NCI-H82 treated with DMSO at 0.1 percent for 48 hours (cell line): ENCODE measurements at regions not wholly inside any gene's neighbourhood (a gene's known extent, or its start where the extent isn't known, plus 50 kb on each side); places are given as distances from the start of the nearest gene placed in this dataset.
"Not testable (repeated sequence)": the region's sequence is repeated elsewhere in the genome, so short reads cannot be mapped to it uniquely, and the experiment has no call there.

ENCODE experiments used
- DNase-seq: peaks from one replicate; lab custom pipeline; 2025; ENCODE audit not compliant: unreplicated experiment; lab: John Stamatoyannopoulos, UW

GRCh38 chr14:83913476-83913875 lies 1616.5 kb upstream of the FLRT2 start:
- DNase-seq = no peak

DNA sequence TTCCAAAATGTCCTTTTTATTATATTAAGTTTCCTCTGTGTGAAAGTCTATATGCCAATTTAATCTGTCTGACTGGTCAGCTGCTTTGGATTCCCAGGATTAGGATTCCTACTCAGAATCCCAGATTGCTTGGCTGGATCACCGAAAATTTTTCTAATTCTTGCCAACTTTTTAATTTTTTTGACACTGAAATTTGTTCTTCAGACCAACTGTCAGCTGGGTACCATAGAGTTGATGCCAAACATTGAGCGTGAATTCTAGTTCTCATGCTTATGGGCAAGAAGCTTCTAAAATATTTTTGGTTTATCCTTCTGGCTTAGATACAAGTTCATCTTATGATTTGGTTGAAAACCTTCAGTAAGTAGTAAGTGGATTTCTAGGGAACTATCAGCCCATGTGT lies 1611.4 kb upstream of the FLRT2 start:
- no peak for DNase-seq

- DNase-seq = not testable (repeated sequence)
Observed at GRCh38 chr14:83919675-83920074, 1610.3 kb upstream of the FLRT2 start.

GRCh38 chr14:83923842-83924241 lies 1606.1 kb upstream of the FLRT2 start:
- no peak for DNase-seq

- DNase-seq = no peak
Observed at GRCh38 chr14:83924259-83924658, 1605.7 kb upstream of the FLRT2 start.

DNA sequence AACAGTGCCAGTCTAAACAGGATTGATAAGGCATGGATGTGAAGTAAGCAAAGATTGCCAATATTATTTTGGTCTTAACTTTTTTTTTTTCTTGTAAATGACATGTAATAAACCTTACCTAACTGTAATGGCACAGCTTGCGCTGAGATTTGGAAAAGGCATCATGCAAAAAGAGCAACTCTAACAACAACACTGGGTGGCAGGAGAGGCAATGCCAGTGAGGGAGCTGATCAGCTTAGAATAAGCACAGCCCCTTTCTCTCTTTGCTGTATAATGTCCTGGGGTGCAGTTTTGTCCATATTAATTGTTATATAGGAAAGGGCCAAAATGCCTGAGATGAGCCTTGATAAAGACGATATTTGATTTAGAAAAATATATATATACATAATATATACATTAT lies 1589.7 kb upstream of the FLRT2 start:
- DNase-seq = no peak

GRCh38 chr14:83958359-83958758 lies 1571.6 kb upstream of the FLRT2 start:
- DNase-seq = no peak

DNA sequence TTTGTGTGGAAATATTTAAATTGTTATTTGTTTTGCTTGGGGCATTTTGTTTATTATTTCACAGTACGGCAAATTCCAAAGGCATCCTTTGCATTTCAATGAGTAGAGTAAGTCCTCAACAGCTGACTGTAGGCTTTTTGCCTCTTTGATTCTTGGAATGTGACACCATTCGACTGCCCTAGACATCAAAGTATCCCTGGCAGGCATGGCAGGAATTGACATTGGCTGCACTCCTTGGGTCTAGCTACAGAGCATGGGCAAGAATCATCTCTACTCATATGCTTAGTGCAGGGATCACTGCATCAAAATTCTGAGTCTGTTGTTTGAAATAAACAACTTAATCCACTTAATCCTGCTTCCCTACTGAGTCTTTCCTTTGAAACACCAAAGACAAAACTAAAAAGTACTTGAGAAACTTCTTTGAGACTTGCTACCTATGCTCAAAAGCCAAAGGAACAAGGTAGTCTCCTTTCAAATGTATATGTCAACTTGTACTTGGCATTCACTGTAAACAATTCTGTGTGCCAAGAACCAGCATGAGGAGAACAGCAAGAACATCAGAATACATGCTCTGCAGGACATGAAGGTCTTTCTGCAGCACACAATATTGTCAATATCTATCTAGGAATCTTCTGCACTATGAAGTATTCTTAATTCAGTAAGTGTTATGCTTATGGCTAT lies 1569.0 kb upstream of the FLRT2 start:
- no peak for DNase-seq

DNA sequence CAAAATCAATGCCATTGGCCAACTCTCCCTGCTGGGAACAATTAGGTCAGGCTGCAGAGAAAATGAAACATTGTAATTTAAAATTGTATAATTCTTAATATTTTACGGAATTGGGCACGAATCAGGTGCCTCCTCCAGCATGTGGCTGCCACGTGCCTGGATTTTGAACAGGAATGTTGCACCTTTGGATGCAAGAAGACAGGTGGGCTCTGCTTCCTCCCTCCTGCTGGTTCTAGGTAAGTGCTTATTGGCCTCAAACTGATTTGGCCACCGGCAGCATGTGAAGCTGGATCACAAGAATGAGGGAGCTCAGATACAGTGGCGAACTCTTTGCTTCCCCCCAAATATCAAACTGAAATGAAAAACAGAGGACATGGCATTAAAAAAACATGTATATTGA lies 1559.9 kb upstream of the FLRT2 start:
- DNase-seq = no peak

- DNase-seq = no peak
Observed at GRCh38 chr14:83972631-83973030, 1557.3 kb upstream of the FLRT2 start.

DNA sequence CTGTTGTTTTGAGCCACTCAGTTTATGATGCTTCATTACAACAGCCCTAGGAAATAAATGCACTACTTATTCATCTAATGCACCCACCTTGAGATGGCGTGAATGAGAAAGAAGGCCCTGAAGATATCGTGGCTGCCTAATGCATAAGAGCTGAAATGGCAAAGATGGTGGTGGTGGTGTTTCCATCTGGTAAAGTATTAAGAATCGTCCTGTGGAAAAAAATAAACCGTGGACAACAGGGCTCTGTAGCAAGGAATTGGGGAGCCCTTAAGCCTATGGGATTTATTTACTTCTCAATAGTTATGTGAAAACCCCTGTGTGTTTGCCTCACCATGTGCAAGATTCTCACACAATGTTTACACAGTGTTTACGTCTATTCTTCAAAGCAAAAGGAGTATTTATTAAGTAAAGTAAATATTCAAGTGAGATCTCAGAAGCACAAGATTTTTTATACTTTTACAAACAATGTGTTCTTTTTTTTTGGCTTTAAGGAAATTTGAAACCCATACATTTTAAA lies 1555.2 kb upstream of the FLRT2 start:
- DNase-seq = no peak

GRCh38 chr14:83975435-83975834 lies 1554.5 kb upstream of the FLRT2 start:
- DNase-seq = no peak

DNA sequence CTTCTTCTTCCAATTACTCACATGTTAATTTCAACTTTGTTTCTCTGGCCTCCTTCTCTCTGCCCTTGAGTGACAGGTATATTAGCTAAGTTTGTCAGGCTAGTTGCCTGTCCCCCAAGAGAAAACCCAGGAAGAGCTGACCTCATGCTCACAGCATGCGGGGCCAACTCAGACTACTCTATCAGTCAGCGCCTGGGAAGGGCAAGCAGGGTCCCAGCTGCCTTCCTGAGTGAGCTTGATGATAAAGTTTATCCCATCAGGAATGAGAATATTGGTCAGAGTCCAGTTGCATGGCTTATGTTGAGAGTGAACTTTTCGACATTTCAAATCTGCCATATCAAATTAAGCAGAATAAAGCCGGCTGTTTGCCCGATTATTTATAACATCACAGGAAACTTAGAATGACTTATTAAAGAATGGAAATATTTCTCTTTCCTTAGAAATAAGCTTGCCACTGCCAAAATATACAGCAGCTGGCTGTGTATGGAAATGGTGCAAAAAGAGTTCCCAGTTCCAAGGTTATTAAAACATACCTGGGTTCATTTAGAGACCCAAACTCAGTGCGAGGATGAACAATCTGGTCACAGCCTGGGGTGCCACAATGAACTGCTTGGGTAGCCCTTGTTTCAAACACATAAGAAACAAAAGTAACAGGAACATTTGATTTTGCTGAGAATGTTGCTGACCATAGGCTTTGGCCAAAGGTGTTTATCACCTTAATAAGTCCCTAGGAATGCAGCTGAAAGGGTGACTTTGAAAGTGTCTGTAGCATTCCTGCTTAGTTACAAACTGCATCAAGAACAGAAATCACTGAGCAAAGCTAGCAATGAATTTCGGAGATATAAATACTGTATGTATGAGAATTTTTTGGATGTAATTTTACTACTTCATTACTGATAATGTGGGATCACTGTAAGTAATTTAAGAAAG lies 1553.8 kb upstream of the FLRT2 start:
- no peak for DNase-seq

DNA sequence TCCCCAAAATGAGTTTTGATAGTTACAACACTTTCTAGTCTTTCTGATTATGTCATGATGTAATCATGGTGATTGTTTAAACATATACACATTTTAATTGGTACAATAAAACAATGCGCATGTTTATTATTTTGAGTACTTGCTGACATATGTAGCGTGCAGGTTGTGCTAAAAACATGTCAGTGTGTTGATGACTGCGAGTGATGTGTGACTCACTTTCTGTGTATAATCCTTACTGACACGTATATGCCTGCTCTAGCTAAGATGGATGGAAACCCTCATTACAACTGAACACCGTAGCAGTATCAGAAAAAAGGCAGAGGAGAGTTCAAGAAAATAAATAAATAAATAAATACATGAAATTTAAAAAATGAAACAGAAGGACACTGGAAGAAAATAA lies 1552.4 kb upstream of the FLRT2 start:
- no peak for DNase-seq

DNA sequence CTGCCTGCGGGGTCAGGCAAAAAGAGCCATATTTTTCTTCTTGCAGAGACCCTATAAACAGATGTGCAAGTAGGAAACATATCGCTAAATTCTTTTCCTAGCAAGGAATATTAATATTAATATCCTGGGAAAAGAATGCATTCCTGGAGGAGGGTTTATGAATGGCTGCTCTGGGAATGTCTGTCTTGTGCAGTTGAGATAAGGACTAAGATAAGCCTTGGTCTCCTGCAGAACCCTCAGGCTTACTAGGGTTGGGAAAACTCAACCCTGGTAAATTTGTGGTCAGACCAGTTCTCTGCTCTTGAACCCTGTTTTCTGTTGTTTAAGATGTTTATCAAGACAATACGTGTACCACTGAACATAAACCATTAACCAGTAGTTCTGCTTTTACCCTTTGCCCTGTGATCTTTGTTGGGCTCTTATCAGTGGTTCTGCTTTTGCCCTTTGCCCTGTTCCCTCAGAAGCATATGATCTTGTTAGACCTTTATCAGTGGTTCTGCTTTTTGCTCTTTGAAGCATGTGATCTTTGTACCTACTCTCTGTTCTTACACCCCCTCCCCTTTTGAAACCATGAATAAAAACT lies 1548.2 kb upstream of the FLRT2 start:
- not testable (repeated sequence) for DNase-seq

- no peak for DNase-seq
Observed at GRCh38 chr14:83988275-83988674, 1541.7 kb upstream of the FLRT2 start.

- DNase-seq = no peak
Observed at GRCh38 chr14:83991666-83992065, 1538.3 kb upstream of the FLRT2 start.

GRCh38 chr14:83992857-83993256 lies 1537.1 kb upstream of the FLRT2 start:
- no peak for DNase-seq

DNA sequence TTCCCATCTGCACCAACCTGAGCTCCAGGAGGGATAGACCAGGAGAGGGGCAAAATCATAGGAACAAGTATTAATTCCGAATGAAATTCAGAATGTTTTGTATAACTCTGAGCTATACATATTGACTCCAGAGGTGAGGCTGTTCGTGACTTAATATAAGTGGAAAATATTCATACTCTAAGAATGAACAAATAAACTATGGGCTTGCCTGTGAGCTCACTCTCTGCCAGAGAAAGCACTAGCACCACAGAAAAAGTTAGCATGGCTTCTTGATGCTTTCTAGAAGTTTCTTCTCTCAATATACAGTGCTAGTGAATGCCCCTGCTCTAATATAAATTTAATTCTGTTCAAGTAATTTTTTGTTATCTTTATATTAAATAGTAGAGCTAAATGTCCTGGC lies 1536.4 kb upstream of the FLRT2 start:
- DNase-seq = no peak

DNA sequence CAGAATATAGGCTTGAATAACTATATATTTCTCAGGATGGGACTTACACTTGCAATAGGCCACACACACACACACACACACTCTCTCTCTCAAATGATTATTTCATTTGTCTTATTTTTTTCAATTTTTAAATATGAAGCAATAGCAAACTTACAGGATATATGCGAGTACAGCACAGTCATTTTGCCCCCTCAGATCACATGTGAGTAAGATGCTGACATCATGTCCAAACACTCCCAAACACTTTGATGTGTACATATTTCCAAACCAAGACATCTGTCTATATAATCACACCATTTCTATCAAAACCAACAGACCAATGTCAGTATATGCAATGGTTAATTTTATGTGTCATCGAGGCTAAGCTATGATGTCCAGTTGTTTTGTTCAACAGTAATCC lies 1535.9 kb upstream of the FLRT2 start:
- DNase-seq = no peak

DNA sequence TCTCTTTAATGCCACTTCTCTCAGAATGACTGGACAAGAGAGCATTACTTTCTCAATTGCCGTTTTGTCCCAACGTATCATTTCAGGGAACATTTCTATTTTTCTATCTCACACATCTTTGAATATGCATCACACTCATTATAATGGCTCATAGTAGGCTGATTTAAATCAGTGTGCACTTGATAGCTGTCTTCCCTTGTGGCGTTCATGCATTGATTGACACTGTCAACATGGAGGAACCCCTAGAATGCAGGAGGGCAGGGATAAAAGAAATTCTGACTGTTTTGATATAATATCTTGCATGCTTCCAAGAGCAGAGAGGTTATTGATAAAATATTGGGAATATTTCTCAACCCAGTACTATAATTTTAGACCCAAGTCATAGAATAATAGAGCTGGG lies 1528.9 kb upstream of the FLRT2 start:
- DNase-seq = no peak

DNA sequence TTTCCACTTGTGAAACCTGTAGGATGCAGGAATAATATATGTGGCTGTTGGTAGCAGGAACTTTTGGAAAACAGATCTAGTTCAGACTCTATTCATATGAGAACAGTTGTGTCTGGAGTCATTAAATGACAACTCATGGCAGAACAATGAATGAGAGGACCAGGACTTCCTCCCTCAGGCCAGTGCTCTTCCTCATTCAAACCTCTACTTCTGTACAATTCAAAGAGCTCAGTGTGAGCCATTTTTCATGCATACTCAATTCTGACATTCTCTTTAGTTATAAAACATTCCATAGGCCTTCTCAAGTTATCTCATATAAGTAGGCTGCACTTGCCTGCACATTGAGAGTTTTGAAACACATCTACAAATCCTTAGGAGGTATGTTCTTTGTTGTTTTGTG lies 1526.6 kb upstream of the FLRT2 start:
- no peak for DNase-seq
